CD4-positive, alpha-beta T cell treated with Interleukin-6 at 100 ng/mL for 8 hours (primary cell): ENCODE measurements at regions not wholly inside any gene's neighbourhood (a gene's known extent, or its start where the extent isn't known, plus 50 kb on each side); places are given as distances from the start of the nearest gene placed in this dataset.

Experiments used
- DNase-seq: peaks from one replicate; pipeline ENCODE4 v3.0.0-alpha.2; 2020; ENCODE audit warnings: mixed read lengths, low spot score

DNA sequence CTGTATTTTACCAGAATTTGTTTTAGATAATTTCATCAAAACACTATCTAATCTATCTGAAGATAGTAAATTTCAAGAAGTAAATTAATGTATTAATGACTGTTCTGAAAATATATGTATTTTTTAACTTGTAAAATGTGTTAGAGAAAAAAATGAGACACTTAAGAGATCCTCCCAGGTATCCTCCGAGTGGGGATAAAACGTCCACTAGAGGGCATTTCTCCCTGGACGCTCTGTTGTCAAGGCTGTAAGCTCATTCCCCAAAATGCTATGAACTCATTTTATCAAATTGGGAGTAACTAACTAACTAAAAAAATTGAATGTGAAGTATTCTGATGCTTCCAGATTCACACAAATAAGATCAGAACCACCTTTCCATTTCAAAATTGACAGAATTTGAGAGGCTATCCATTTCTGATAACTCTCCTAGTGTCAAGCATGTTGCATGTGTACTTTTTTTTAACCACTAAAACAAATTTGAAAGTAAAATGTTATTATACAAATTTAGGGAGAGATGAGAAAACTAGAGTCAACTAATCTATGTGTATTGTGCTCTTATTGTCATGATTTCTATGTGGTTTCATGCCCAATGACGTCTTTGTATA lies 337.3 kb upstream of the HS3ST1 start:
- no peak for DNase-seq

DNA sequence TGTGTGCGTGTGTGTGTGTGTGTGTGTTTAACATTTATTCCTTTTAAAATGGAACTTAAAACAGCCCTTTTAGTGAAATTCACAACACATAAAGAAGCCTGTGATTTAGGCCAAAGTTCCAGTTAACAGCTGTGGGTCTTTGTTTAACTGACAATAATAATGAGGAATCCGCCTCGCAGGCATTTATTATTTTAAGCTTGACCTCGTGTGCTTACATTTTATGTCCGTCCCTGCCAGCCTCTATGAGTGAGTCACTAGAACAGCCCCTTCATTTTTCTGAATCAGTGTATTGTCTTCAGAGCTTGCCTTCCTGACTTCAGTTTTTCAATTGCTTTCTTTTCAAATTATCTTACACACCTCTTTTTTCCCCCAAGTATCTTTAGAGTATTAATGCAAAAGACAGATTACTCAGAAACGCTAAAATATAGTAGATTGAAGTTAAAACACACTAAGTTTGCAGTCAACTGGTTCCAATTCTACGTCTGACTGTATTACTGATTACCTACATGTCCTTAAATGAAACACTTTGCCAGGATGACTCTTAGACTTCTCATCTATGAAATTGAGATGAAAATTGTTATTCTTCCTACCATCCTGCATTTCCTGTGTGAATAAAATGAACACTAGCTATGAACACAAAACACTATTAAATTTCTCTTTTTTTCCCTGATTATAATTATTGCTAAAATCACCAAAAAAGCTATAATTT lies 319.6 kb upstream of the HS3ST1 start:
- DNase-seq = no peak

DNA sequence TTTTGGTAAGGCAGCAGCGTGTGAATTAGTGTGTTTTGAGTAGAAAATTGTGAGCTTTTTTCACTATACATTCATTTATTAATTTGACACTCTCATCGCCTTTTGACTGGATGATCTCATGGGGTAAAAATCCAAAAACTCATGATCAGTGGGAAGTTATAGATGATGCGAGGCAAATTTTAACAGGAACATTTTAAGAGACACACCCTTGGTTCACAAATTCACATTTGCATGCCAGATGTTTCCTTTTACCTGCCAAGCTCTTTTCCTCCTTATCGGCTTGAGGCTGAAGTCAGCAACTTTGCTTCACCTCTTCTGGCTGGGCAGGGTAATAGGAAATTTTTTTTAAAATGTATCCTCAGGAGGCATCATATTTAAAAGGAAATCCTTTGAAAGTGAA lies 318.0 kb upstream of the HS3ST1 start:
- DNase-seq = no peak

DNA sequence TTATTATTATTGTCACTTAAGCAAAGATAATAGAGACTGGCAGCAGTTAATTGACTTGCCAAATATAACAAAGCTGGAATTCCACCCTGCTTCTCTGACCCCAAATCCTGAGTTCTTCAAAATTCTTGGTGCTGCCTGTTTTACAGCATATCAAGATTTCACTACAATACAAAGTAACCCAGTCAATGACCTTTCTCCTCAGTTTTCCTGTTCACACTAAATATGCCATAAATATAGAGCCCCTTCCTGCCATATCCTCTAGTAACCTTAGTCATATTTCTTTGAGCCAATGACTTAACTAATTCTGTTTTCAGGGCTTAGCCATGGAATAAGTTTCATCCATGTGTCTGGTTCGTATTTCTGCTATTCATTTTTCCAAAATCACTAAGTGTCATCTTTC lies 315.3 kb upstream of the HS3ST1 start:
- no peak for DNase-seq

DNA sequence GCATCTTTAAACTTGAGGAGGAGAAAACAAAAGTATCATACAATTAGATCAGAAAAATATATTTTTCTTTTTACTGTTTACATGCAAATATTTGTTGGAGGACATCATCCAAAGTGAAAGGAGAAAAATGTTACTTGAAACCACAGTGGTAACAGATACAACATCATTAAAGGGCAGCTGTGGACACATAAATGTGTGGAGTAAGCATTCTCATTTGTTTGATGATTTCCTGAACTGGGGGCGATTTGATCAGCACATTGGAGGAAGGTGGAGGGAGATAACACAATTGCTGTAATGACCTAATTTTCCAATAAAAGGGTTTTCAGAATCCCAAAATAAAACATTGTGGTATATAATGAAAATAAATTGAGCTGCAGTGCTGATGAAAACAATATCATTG lies 314.5 kb upstream of the HS3ST1 start:
- DNase-seq = no peak

DNA sequence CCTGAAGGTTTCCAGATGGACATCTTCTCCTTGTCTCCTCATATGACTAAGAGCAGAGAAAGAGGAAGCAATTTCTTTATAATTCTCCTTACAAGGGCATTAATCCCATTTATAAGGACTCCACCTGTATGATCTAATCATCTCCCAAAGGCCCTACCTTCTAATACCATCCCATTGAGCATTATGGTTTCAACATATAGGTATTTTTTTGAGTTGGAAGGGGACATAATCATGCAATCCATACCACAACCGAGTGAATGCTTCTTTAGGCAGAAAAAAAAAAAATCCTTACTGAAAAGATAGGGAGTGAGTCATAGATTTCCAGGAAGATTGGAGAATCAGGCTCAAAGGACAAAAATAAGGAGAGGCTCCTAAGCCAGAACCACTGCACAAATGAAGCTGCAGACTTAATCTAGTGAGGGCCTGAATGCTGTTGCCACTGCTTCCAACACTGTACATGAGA lies 312.5 kb upstream of the HS3ST1 start:
- DNase-seq = no peak

DNA sequence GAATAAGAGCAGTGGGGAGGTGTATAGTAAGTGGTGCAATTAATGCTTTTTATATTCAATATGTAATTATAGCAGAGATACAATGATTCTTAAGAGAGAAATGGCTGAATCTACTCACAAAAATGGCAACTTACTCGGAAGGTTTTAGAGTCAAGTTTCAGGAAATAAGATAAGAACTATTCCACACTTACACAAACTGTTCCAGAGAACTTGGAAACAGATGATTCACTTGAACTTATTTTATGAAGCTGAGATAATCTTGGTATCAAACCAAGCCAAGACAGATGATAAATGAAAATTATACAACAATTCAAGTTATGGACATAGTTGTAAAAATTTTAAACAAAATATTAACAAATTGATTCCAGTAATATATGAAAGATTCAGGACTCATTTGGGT lies 311.3 kb upstream of the HS3ST1 start:
- no peak for DNase-seq

DNA sequence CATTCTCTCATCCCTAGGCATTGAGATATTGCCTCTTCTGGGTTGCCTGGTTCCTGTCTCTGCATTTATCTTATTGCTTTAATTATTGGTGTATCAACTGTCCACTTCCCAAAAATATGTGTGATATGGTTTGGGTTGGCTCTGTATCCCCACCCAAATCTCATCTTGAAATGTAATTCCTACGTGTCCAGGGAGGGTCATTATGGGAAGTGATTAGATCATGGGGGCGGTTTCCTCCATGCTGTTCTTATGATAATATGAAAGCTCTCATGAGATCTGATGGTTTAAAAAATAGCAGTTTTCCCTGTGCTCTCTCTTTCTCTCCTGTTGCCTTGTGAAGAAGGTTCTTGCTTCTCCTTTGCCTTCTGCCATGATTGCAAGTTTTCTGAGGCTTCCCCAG lies 308.3 kb upstream of the HS3ST1 start:
- DNase-seq = no peak

DNA sequence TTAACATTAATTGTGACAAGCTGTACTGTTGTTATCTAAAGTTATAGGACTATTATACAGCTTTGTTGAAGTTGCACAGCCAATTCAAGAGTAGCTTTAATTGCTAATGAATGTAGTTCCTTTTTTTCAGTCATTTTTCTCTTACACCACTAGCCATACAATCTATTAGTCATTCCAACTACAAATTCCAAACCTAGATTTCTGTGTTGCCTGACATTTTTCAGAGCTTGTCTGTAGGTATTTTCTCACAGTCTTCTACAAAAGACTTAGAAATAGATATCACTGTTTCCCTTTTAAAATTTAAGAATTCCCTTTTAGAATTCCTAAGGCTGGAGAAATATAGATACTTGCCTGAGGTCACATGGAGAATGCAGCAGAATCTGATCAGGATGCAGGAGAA lies 307.0 kb upstream of the HS3ST1 start:
- DNase-seq = no peak

DNA sequence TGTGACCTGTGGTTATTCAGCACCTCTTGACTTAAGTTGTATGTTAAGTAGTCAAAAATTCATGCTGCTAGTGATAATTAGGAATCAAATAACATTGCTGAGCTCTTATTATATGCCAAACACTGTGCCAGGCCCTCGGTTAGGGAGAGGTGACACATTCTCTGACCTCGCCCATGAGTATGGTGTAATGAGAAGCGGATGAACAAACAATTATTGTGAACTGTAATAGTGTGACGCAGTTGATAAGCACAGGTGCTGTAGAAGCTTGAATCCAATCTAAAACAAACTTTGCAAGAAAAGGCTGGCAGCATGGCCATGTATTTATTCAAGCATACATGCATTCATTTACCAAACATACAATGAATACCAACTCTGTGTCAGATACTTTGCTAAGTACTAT lies 303.5 kb upstream of the HS3ST1 start:
- no peak for DNase-seq

DNA sequence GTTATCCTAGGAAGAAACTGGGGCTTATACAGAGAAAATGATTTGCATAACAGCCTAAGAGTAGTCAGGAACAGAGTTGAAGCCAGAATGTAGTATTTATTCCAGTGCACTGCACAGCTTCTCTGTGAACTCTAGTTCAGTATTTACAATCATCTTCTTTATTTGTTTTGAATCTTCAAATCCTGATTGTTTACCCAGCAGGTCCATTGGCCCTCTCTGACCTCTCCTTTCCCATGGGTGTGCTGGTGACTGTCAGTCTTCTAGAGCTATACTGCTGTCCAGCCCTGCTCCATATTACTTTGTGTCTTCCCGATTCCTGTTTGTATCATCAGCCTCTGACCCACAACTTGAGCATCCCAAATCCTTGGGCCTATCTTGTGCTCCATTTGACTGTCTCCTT lies 301.9 kb upstream of the HS3ST1 start:
- no peak for DNase-seq

DNA sequence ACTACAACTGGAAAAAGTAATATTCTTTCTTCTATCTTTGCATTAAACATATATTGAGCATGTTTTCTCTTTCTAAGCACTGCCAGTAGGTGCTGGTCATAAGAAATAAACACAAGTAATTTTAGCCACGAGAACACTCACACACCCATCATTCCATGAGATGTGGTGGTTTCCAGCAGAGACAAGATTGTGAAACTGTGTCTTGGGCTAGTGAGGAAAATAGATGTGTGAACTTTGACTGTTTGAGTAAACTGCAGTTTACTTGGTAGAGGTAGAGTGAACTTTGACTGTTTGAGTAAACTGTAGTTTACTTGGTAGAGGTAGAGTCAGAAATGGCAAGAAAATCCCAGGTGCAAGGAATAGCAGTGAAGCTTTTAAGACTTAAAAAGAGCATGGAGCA lies 300.9 kb upstream of the HS3ST1 start:
- no peak for DNase-seq

DNA sequence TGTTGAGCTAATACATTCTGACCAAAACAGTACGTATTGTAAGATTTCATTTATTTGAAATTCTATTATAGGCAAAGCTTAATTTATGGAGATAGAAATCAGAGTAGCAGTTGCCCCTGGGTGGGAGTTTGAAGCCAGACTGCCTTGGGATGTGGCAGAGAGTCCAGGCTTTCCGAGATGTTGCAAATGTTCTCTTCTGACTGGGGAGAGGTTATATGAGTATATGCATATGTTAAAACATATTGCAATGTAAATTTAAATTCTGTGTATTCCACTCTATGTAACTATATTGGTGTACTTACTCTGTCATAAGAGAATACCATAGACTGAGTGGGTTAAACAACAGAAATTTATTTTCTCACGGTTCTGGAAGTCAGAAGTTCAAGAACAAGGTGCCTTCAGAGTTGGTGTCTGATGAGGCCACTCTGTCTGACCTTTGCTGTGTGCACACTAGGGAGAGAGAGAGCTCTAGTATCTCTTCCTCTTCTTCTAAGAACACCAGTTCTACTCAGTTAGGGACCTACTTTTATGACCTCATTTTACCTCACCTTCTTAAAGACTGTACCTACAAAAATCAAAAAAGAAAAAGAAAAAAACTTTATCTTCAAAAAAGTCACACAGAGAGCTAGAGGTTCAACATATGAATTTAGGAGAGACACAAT lies 299.3 kb upstream of the HS3ST1 start:
- DNase-seq = no peak

DNA sequence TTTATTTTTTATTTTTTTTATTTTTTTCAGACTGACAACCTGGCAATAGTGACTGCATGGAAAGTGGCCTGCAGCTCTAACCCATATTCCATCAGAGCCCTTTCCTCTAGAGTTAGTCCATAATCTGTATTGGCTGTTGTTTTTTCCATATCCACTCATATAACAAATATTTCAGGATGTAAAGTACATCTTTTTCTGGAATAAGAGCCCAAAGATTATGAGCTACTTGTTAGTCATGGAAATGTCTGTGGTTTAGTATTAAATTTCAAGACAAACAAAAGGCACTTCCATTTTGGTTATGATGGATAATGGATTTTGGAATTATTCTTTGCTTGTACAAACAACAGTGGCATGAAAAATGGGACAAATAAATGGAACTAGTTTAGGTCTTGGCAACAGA lies 296.0 kb upstream of the HS3ST1 start:
- DNase-seq = no peak

DNA sequence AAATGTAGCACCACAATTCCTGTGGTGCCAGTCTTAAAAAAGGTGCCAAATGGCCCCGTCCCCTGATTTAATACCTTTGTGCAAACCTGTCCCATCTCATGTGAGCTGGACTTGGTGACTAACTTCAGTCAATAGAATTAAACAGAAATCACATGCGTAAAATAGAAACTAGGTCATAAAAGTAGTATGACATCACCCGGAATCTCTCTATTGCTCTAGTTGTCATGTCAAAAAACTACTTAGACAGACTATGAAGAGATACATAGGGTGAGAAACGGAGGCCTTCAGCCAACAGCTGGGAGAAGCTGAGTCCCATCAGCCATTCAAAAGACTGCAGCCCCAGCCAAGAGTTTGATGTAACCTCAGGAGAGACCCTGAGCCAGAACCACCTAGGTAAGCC lies 293.5 kb upstream of the HS3ST1 start:
- no peak for DNase-seq

DNA sequence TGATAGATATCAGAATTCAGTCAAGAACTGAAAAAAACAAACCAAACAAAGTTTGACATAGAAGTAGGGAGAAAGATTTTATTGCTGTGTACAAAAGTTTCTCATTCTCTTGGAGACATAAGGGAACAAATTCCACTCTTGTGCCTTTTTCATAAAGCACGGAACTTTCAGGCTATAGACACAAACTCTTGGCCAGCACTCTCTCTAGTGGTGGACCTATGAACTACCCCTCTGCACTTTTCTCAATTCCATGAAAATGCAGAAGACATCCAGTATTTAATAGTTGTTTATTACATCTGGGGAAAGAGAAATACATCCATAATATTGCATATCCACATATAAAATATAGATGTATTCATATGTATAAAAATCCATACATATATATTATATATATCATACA lies 291.6 kb upstream of the HS3ST1 start:
- no peak for DNase-seq

DNA sequence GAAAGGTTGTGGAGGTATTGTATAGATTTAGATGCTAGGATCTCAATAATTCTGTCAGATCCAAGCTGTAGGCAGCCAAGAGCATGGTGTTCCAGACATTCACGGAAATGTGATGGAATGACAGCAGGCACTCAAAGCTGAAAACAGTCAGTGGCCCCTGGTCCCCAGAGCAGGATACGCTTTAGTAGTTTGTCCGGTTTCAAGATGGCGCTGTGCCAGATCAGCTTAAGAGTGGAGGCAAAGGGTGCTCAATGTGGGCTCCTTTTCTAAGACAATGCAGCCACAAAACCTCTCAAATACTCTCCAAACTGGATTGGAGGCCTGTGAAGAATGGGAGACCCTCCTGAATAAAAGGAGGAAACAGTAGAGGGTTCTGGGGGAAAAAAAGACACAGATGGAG lies 291.2 kb upstream of the HS3ST1 start:
- DNase-seq = no peak

DNA sequence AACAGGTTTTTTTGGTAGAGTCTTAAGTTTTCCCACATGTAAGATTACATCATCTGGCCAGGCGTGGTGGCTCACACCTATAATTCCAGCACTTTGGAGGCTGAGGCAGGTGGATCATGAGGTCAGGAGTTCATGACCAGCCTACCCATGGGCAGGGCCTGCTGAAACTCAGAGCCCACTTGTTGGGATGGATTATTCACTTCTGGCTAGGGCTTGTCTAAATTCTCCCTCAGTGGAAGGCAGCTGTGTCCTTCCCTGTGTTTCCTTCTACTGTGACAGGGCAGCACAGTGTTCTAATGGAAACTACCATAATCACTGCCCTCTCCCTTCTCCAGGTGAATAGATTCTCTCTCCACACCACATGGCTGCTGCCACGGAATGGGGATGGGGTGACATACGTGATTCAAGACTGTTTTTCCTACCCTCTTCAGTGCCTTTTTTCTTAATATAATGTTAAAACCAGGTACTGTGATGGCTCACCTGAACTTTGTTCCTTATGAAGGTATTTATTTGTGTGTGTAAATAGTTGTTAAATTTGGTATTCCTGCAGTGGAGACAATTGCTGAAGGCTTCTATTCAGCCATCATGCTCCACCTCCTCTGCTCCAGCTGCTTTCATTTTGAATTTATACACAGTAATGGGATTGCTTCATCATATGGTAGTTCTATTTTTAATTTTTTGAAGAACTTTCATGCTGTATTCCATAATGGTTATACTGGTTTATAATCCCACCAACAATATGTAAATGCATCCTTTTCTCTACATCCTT lies 287.2 kb upstream of the HS3ST1 start:
- no peak for DNase-seq

DNA sequence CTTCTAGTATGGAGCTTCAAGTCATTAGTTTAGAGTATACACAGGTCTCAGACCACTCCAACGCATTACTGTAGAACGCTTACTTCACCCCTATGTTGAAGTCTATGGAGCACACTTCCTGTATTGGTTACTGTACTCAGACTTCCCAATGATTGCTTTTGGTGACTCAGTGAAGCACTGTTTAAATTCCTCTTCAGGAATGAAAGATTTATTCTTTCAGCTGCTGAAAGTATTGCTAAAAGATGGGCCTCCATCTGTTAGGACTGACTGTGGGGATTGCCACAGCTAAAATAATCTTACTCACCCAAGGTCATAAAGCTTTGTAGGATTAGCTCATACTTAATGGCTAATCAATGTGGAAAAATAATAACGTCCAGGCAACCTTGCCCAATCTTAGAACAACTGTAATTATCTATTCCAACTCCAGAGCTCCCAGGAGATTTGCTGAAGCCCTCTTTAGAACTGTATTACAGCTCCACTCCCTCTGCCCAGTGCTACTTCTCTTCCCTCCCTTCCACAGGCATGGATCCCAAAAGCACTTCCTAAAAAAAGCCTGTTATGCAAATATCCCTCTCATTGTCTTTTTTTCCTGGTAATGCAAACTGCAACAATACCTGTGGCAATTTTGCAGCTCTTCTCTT lies 281.9 kb upstream of the HS3ST1 start:
- no peak for DNase-seq

DNA sequence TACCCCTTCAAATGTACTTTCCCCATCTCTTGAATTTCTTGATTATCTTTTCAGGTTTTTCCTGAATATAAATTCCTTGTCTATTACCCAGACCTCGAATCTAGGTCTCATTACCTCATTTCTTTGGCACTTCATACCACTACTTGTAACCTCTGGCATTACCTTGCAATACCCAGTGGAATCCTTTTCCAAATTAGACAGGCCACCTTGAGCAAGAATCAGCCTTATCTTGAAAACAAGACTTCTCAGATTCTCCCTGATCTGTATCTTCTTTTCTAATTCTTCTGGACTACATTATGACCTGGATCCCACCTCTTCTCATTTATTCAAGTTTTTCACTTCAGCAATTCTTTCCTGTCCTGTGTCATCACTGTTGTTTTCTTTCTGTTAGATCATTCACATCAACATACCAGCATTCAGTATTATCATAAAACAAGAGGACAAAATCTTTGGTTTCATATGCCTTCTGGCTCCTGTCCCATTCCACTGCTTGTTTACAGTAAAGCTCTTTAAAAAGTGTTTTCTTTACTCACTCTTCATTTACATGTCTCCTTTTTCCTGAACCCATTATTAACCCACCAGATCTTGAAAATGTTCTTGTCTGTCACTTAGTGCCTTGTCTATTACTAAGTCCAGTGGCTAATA lies 275.6 kb upstream of the HS3ST1 start:
- DNase-seq = no peak

DNA sequence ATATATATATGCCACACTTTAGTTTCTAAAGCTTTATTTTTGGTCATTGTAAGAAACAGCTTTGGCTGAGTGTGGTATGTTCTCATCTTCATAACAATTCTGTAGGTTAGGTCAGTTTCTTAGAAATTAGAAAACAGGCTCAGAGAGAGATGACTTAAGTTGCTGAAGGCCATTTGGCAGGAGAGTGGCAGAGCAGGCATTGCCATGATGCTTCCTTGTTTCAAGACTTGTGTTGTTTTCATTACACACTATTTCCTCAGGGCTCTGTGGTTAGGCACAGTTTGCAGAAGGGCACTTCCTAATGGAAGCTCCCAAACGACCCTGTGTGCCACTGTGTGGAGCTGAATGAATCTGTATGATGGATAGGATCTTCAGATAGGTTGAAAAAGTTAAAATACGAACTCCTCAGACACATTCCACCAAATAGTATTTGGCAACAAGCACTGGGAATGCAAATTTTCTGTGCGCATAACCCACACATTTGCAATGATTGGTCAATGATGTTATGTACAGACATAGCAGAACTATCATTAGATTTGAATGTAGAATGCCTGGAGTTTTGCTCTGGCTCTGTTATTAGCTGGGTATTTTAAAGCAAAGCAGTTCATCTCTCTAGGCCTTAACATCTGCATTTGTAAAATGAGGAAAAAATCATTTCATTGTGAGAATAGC lies 274.3 kb upstream of the HS3ST1 start:
- DNase-seq = no peak
